HEK293 (cell line): ENCODE measurements at regions not wholly inside any gene's neighbourhood (a gene's known extent, or its start where the extent isn't known, plus 50 kb on each side); places are given as distances from the start of the nearest gene placed in this dataset.

Experiments
- CTCF ChIA-PET: fragments of 350-600 bp; formaldehyde crosslinking; extraction: SDS; loops from one replicate; lab custom pipeline; 2021; ENCODE audit warnings: antibody characterized with exemption; lab: Yijun Ruan, JAX
- POLR2A ChIA-PET: fragments of 300-600 bp; formaldehyde crosslinking; extraction: SDS; loops from one replicate; lab custom pipeline; 2020; ENCODE audit warnings: antibody characterized with exemption, inconsistent platforms; lab: Yijun Ruan, JAX
- H3K27ac ChIP-seq: fragments of 200-500 bp; sonication (Bioruptor generic); 2 replicates; pipeline ENCODE4 v1.5.1; 2014; ENCODE audit warnings: low read depth, low read length, control low read depth, inconsistent platforms; ENCODE audit errors: extremely low read depth
- H3K36me3 ChIP-seq, 2 experiments: fragments of 200-500 bp in 1 of 2; sonication (Bioruptor generic) in 1 of 2; 1 replicate in 1 of 2; 2 replicates in 1 of 2; pipeline ENCODE4 v1.5.1; 2014 to 2017; ENCODE audit warnings: inconsistent platforms in 2 of 2, low read length in 2 of 2; ENCODE audit not compliant: control insufficient read depth in 2 of 2, insufficient read depth in 1 of 2
- H3K4me1 ChIP-seq: fragments of 200-500 bp; sonication (Bioruptor generic); 2 replicates; pipeline ENCODE4 v1.5.1; 2014; ENCODE audit warnings: mild to moderate bottlenecking, low read length, inconsistent platforms; ENCODE audit not compliant: control insufficient read depth, insufficient read depth
- H3K4me3 ChIP-seq: 2 replicates; pipeline ENCODE4 v1.5.1; 2011; ENCODE audit warnings: low read depth, mild to moderate bottlenecking, control low read depth, low read length, moderate library complexity
- H3K9me3 ChIP-seq: fragments of 200-500 bp; sonication (Bioruptor generic); 2 replicates; pipeline ENCODE4 v1.5.1; 2014; ENCODE audit warnings: low read depth, low read length, inconsistent platforms; ENCODE audit not compliant: control insufficient read depth, insufficient read depth
- BCL11A ChIP-seq: fragments of 450-650 bp; formaldehyde crosslinking; IDR thresholded peaks from 2 replicates; pipeline ENCODE4 v1.5.1; 2016; ENCODE audit warnings: low read depth, missing biosample characterization, missing genetic modification characterization
- BCL11B ChIP-seq: fragments of 450-650 bp; formaldehyde crosslinking; IDR thresholded peaks from 2 replicates; pipeline ENCODE4 v1.5.1; 2016; ENCODE audit warnings: low read depth, missing biosample characterization, missing genetic modification characterization
- FEZF1 ChIP-seq: fragments of 450-650 bp; formaldehyde crosslinking; IDR thresholded peaks from 2 replicates; pipeline ENCODE4 v1.5.1; 2016; ENCODE audit warnings: missing biosample characterization, missing genetic modification characterization
- GLI4 ChIP-seq: fragments of 450-650 bp; formaldehyde crosslinking; IDR thresholded peaks from 2 replicates; pipeline ENCODE4 v1.5.1; 2016; ENCODE audit warnings: missing biosample characterization, missing genetic modification characterization
- GLIS2 ChIP-seq: fragments of 450-650 bp; formaldehyde crosslinking; IDR thresholded peaks from 2 replicates; pipeline ENCODE4 v1.5.1; 2016; ENCODE audit warnings: missing biosample characterization, missing genetic modification characterization
- KLF7 ChIP-seq: fragments of 450-650 bp; formaldehyde crosslinking; IDR thresholded peaks from 2 replicates; pipeline ENCODE4 v1.5.1; 2016; ENCODE audit warnings: missing biosample characterization, missing genetic modification characterization, borderline replicate concordance
- REPIN1 ChIP-seq: fragments of 450-650 bp; formaldehyde crosslinking; IDR thresholded peaks from 2 replicates; pipeline ENCODE4 v1.5.1; 2017; ENCODE audit warnings: missing biosample characterization, missing genetic modification characterization, low read depth
- SETDB1 ChIP-seq: IDR thresholded peaks from one replicate; pipeline ENCODE4 v1.6.1; 2017; ENCODE audit warnings: mild to moderate bottlenecking, low read length, moderate library complexity, mixed read lengths; ENCODE audit not compliant: insufficient read length
- ZBTB8A ChIP-seq: fragments of 450-650 bp; formaldehyde crosslinking; IDR thresholded peaks from 2 replicates; pipeline ENCODE4 v1.5.1; 2016; ENCODE audit warnings: missing biosample characterization, missing genetic modification characterization
- ZEB2 ChIP-seq: fragments of 450-650 bp; formaldehyde crosslinking; IDR thresholded peaks from 2 replicates; pipeline ENCODE4 v1.5.1; 2016; ENCODE audit warnings: missing biosample characterization, missing genetic modification characterization
- ZNF223 ChIP-seq: fragments of 450-650 bp; formaldehyde crosslinking; IDR thresholded peaks from 2 replicates; pipeline ENCODE4 v1.5.1; 2016; ENCODE audit warnings: missing biosample characterization, missing genetic modification characterization
- ZNF24 ChIP-seq: fragments of 450-650 bp; formaldehyde crosslinking; IDR thresholded peaks from 2 replicates; pipeline ENCODE4 v1.5.1; 2016; ENCODE audit warnings: missing biosample characterization, missing genetic modification characterization
- ZNF274 ChIP-seq, 2 experiments: fragments of 200-500 bp in 1 of 2; fragments of 450-650 bp in 1 of 2; sonication (Bioruptor generic) in 1 of 2; formaldehyde crosslinking in 1 of 2; IDR thresholded peaks; 2 replicates each; pipeline versions ENCODE4 v1.5.1 to v1.6.1; 2014 to 2016; ENCODE audit warnings: borderline replicate concordance in 1 of 2, inconsistent platforms in 1 of 2, low read length in 1 of 2, missing biosample characterization in 1 of 2, missing genetic modification characterization in 1 of 2
- ZNF302 ChIP-seq: fragments of 450-650 bp; formaldehyde crosslinking; IDR thresholded peaks from 2 replicates; pipeline ENCODE4 v1.5.1; 2016; ENCODE audit warnings: missing biosample characterization, missing genetic modification characterization, low read depth
- ZNF324 ChIP-seq: fragments of 450-650 bp; formaldehyde crosslinking; IDR thresholded peaks from 2 replicates; pipeline ENCODE4 v1.5.1; 2016; ENCODE audit warnings: missing biosample characterization, missing genetic modification characterization
- ZNF416 ChIP-seq: fragments of 450-650 bp; formaldehyde crosslinking; IDR thresholded peaks from 2 replicates; pipeline ENCODE4 v1.5.1; 2016; ENCODE audit warnings: missing biosample characterization, missing genetic modification characterization
- ZNF433 ChIP-seq: fragments of 450-650 bp; formaldehyde crosslinking; IDR thresholded peaks from 2 replicates; pipeline ENCODE4 v1.5.1; 2016; ENCODE audit warnings: missing biosample characterization, missing genetic modification characterization, low read depth
- ZNF514 ChIP-seq: fragments of 450-650 bp; formaldehyde crosslinking; IDR thresholded peaks from 2 replicates; pipeline ENCODE4 v1.5.1; 2016; ENCODE audit warnings: missing biosample characterization, missing genetic modification characterization
- ZNF585B ChIP-seq: fragments of 450-650 bp; formaldehyde crosslinking; IDR thresholded peaks from 2 replicates; pipeline ENCODE4 v1.5.1; 2016; ENCODE audit warnings: missing biosample characterization, missing genetic modification characterization
- ZNF623 ChIP-seq: fragments of 450-650 bp; formaldehyde crosslinking; IDR thresholded peaks from 2 replicates; pipeline ENCODE4 v1.5.1; 2016; ENCODE audit warnings: missing biosample characterization, missing genetic modification characterization
- ZNF629 ChIP-seq: fragments of 450-650 bp; formaldehyde crosslinking; IDR thresholded peaks from 2 replicates; pipeline ENCODE4 v1.5.1; 2017; ENCODE audit warnings: missing biosample characterization, missing genetic modification characterization
- ZNF660 ChIP-seq: fragments of 450-650 bp; IDR thresholded peaks from 2 replicates; pipeline ENCODE4 v1.5.1; 2018; ENCODE audit warnings: missing biosample characterization, mild to moderate bottlenecking, missing genetic modification characterization
- ZNF664 ChIP-seq: fragments of 450-650 bp; formaldehyde crosslinking; IDR thresholded peaks from 2 replicates; pipeline ENCODE4 v1.5.1; 2016; ENCODE audit warnings: missing biosample characterization, missing genetic modification characterization
- ZNF692 ChIP-seq: fragments of 450-650 bp; formaldehyde crosslinking; IDR thresholded peaks from 2 replicates; pipeline ENCODE4 v1.5.1; 2016; ENCODE audit warnings: missing biosample characterization, missing genetic modification characterization
- ZNF768 ChIP-seq: fragments of 450-650 bp; formaldehyde crosslinking; IDR thresholded peaks from 2 replicates; pipeline ENCODE4 v1.5.1; 2018; ENCODE audit warnings: missing biosample characterization, mild to moderate bottlenecking, missing genetic modification characterization
- ZNF785 ChIP-seq: fragments of 450-650 bp; formaldehyde crosslinking; IDR thresholded peaks from 2 replicates; pipeline ENCODE4 v1.5.1; 2016; ENCODE audit warnings: missing biosample characterization, missing genetic modification characterization
- ZNF837 ChIP-seq: fragments of 450-650 bp; formaldehyde crosslinking; IDR thresholded peaks from 2 replicates; pipeline ENCODE4 v1.5.1; 2016; ENCODE audit warnings: missing biosample characterization, missing genetic modification characterization
- TF ChIP-seq, protein P1 (sequence below): fragments of 450-650 bp; formaldehyde crosslinking; IDR thresholded peaks from 2 replicates; pipeline ENCODE4 v1.5.1; 2016; ENCODE audit warnings: missing biosample characterization, missing genetic modification characterization
- TF ChIP-seq, protein P2 (sequence below): IDR thresholded peaks from 2 replicates; pipeline ENCODE4 v1.6.1; 2011; ENCODE audit warnings: mild to moderate bottlenecking, low read depth, low read length, borderline replicate concordance
- TF ChIP-seq, protein P3 (sequence below): fragments of 450-650 bp; formaldehyde crosslinking; IDR thresholded peaks from 2 replicates; pipeline ENCODE4 v1.5.1; 2016; ENCODE audit warnings: missing biosample characterization, missing genetic modification characterization

- H3K27ac ChIP-seq, result no peak overlapping the region
- no peaks in the 10 kb centered on the region for H3K9me3 ChIP-seq
- no peaks in the 10 kb centered on the region for H3K36me3 ChIP-seq
- TF ChIP-seq ZNF274 (IDR thresholded peaks at IDR 0.05; ENCODE audit: low read length) (no peak), ZNF274 (tag by site-specific recombination; IDR thresholded peaks at IDR 0.05; ENCODE audit: borderline replicate concordance) (no peak), BCL11A (tag by site-specific recombination) (no peak), ZBTB8A (tag by site-specific recombination) (no peak), ZNF514 (tag by site-specific recombination) (no peak), ZNF324 (no peak), ZNF785 (tag by site-specific recombination) (no peak), ZNF660 (tag by site-specific recombination) (no peak), FEZF1 (tag by site-specific recombination) (no peak), GLIS2 (no peak), BCL11B (no peak), SETDB1 (no peak), ZNF837 (tag by site-specific recombination) (no peak)
- TF ChIP-seq, protein P1, sequence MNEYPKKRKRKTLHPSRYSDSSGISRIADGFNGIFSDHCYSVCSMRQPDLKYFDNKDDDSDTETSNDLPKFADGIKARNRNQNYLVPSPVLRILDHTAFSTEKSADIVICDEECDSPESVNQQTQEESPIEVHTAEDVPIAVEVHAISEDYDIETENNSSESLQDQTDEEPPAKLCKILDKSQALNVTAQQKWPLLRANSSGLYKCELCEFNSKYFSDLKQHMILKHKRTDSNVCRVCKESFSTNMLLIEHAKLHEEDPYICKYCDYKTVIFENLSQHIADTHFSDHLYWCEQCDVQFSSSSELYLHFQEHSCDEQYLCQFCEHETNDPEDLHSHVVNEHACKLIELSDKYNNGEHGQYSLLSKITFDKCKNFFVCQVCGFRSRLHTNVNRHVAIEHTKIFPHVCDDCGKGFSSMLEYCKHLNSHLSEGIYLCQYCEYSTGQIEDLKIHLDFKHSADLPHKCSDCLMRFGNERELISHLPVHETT (tag by site-specific recombination), result no peak
- TF ChIP-seq, protein P2, sequence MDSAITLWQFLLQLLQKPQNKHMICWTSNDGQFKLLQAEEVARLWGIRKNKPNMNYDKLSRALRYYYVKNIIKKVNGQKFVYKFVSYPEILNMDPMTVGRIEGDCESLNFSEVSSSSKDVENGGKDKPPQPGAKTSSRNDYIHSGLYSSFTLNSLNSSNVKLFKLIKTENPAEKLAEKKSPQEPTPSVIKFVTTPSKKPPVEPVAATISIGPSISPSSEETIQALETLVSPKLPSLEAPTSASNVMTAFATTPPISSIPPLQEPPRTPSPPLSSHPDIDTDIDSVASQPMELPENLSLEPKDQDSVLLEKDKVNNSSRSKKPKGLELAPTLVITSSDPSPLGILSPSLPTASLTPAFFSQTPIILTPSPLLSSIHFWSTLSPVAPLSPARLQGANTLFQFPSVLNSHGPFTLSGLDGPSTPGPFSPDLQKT, result no peak
- ChIA-PET CTCF (interaction anchor here (0.6 to 2.2 kb wide), 4 partner anchors 10 to 896 kb away, joined by 3 to 22 read pairs (median 6); partner anchors contain the start of gene GCLM), POLR2A (interaction anchor here (0.5 kb wide), 1 partner anchor 313 kb away, joined by 3 read pairs; no protein-coding TSS in a partner anchor)
- H3K4me3 ChIP-seq, result no peak overlapping the region
- H3K4me1 ChIP-seq, result no peaks in the 10 kb centered on the region
Measured at GRCh38 chr1:93013145-93014065, 52.1 kb upstream of the DIPK1A start.

DNA sequence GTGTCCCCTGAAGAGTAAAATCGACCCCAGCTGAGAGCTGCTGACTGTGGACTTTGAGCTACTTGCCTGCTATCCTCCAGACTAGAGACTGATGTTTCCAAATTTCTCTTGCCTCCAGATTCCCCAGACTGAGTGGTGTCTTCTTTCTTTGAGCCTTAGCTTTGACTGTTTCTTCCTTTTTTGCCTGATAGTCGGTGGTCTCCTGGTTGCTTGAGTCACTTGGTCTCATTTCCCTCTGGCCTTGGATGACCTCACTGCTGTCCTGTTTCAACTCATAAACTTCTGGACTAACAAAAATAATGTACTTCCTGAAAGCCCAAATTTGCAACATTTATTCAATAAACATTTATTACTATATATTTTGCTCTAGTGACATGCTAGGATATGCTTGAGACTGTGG, 52.9 kb upstream of the DIPK1A start:
- H3K4me3 ChIP-seq, result no peak overlapping the region
- ChIA-PET CTCF (interaction anchor here (1.1 to 2.2 kb wide), 3 partner anchors 20 to 155 kb away, joined by 4 to 22 read pairs (median 9); no protein-coding TSS in a partner anchor), POLR2A (interaction anchor here (0.5 kb wide), 1 partner anchor 312 kb away, joined by 3 read pairs; no protein-coding TSS in a partner anchor)
- H3K4me1 ChIP-seq, result no peaks in the 10 kb centered on the region
- no peaks in the 10 kb centered on the region for H3K9me3 ChIP-seq
- H3K27ac ChIP-seq, result no peak overlapping the region
- no peaks in the 10 kb centered on the region for H3K36me3 ChIP-seq
- TF ChIP-seq ZNF585B (tag by site-specific recombination), result no peak
- TF ChIP-seq ZNF223, result no peak
- no peak for TF ChIP-seq SETDB1
- no peak for TF ChIP-seq GLI4
- no peak for TF ChIP-seq REPIN1
- TF ChIP-seq ZBTB8A (tag by site-specific recombination), result no peak
- no peak for TF ChIP-seq ZNF768
- TF ChIP-seq ZNF623 (tag by site-specific recombination), result no peak
- TF ChIP-seq, protein P3, sequence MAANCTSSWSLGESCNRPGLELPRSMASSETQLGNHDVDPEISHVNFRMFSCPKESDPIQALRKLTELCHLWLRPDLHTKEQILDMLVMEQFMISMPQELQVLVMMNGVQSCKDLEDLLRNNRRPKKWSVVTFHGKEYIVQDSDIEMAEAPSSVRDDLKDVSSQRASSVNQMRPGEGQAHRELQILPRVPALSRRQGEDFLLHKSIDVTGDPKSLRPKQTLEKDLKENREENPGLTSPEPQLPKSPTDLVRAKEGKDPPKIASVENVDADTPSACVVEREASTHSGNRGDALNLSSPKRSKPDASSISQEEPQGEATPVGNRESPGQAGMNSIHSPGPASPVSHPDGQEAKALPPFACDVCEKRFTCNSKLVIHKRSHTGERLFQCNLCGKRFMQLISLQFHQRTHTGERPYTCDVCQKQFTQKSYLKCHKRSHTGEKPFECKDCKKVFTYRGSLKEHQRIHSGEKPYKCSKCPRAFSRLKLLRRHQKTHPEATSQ, result no peak
- TF ChIP-seq ZNF302 (tag by site-specific recombination), result no peak
- TF ChIP-seq ZNF24, result no peak
- TF ChIP-seq ZNF629 (tag by site-specific recombination), result no peak
- TF ChIP-seq ZEB2 (tag by site-specific recombination), result no peak
- no peak for TF ChIP-seq KLF7 (tag by site-specific recombination)
- TF ChIP-seq ZNF664 (tag by site-specific recombination), result no peak
- no peak for TF ChIP-seq ZNF692
- no peak for TF ChIP-seq ZNF433
- TF ChIP-seq ZNF416 (tag by site-specific recombination), result no peak
